ENCODE measurements at regions not wholly inside any gene's neighbourhood (a gene's known extent, or its start where the extent isn't known, plus 50 kb on each side); places are given as distances from the start of the nearest gene placed in this dataset.

- no peak for TF ChIP-seq ZNF532 (CRISPR knock-in tag; IDR thresholded peaks at IDR 0.05; ENCODE audit: borderline replicate concordance)
- TF ChIP-seq TEAD4 (CRISPR knock-in tag; IDR thresholded peaks at IDR 0.05), result no peak
- no peak for TF ChIP-seq ZNF423 (CRISPR knock-in tag; IDR thresholded peaks at IDR 0.05)
- no peak for TF ChIP-seq NR1H2 (CRISPR knock-in tag; IDR thresholded peaks at IDR 0.05)
- TF ChIP-seq ZMAT4 (CRISPR knock-in tag; IDR thresholded peaks at IDR 0.05), result no peak
These were observed 161.2 kb downstream of the FOXO1 start (continued) for GRCh38 chr13:40505196-40505595.
